GM12878 (cell line): ENCODE measurements at regions not wholly inside any gene's neighbourhood (a gene's known extent, or its start where the extent isn't known, plus 50 kb on each side); places are given as distances from the start of the nearest gene placed in this dataset.

Experiments
- EZH2 ChIP-seq: IDR thresholded peaks from 2 replicates; pipeline ENCODE4 v1.6.1; 2012; ENCODE audit warnings: low read depth, mild to moderate bottlenecking, control low read depth, inconsistent platforms, low read length, borderline replicate concordance; ENCODE audit not compliant: control insufficient read depth
- FOXM1 ChIP-seq: IDR thresholded peaks from 2 replicates; pipeline ENCODE4 v1.6.1; 2012; ENCODE audit warnings: low read depth, mild to moderate bottlenecking, inconsistent platforms, low read length, moderate library complexity
- JUND ChIP-seq: IDR thresholded peaks from 2 replicates; pipeline ENCODE4 v1.6.1; 2012; ENCODE audit warnings: low read depth, mild to moderate bottlenecking, low read length, improper control_type of control experiment, moderate library complexity
- POLR2AphosphoS5 ChIP-seq: IDR thresholded peaks from 2 replicates; pipeline ENCODE4 v1.6.1; 2011; ENCODE audit warnings: mild to moderate bottlenecking, low read length, inconsistent platforms
- RB1 ChIP-seq: fragments of 450-650 bp; formaldehyde crosslinking; IDR thresholded peaks from 2 replicates; pipeline ENCODE4 v1.6.1; 2017; ENCODE audit warnings: mild to moderate bottlenecking, borderline replicate concordance
- YY1 ChIP-seq: IDR thresholded peaks from 2 replicates; pipeline ENCODE4 v1.6.1; 2011; ENCODE audit warnings: low read depth, mild to moderate bottlenecking, low read length
- TF ChIP-seq, protein P1 (sequence below): IDR thresholded peaks from 2 replicates; pipeline ENCODE4 v1.6.1; 2012; ENCODE audit warnings: low read length, inconsistent platforms
- TF ChIP-seq, protein P2 (sequence below), 3 experiments: IDR thresholded peaks in 2 of 3; conservative IDR thresholded peaks in 1 of 3; 2 replicates each; pipeline ENCODE4 v1.5.1; 2011; ENCODE audit warnings: low read depth in 3 of 3, low read length in 3 of 3, mild to moderate bottlenecking in 3 of 3, control low read depth in 2 of 3, moderate library complexity in 2 of 3, inconsistent platforms in 1 of 3, mixed read lengths in 1 of 3; ENCODE audit not compliant: control insufficient read depth in 2 of 3, insufficient read depth in 1 of 3; ENCODE audit errors: extremely low read depth in 1 of 3
- TF ChIP-seq, protein P3 (sequence below): fragments of 450-650 bp; IDR thresholded peaks from 2 replicates; pipeline ENCODE4 v1.6.1; 2016; ENCODE audit warnings: mild to moderate bottlenecking, moderate library complexity, borderline replicate concordance

DNA sequence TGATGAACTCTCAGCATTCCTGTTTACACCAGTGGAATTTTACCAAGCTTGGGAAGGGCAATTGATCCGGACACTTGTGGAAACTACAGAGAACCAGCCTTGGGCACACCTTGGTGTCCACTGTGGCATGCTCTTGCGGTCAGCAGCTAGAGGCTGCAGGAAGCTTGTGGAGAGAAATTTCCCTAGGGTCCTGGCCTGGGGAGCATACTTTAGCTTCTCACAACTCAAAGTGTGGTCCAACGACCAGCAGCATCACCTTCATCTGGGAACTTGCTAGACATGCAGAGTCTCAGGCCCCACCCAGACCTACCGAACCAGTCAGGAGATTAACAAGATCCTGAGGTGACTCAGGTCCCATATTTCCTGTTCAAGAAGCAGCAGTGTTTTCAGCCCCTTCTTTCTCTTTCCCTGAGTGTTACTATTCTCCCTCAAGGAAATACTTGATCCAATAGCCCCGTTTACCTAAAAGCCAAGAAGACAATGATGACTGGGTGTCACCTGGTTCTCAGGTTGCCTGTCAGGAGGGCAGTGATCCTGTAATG lies 55.7 kb upstream of the KCNE2 start:
- TF ChIP-seq JUND (no peak), RB1 (no peak), POLR2AphosphoS5 (no peak), YY1 (no peak), EZH2 (no peak), FOXM1 (no peak)
- TF ChIP-seq, protein P1, sequence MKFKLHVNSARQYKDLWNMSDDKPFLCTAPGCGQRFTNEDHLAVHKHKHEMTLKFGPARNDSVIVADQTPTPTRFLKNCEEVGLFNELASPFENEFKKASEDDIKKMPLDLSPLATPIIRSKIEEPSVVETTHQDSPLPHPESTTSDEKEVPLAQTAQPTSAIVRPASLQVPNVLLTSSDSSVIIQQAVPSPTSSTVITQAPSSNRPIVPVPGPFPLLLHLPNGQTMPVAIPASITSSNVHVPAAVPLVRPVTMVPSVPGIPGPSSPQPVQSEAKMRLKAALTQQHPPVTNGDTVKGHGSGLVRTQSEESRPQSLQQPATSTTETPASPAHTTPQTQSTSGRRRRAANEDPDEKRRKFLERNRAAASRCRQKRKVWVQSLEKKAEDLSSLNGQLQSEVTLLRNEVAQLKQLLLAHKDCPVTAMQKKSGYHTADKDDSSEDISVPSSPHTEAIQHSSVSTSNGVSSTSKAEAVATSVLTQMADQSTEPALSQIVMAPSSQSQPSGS, result no peak
- TF ChIP-seq, protein P2, sequence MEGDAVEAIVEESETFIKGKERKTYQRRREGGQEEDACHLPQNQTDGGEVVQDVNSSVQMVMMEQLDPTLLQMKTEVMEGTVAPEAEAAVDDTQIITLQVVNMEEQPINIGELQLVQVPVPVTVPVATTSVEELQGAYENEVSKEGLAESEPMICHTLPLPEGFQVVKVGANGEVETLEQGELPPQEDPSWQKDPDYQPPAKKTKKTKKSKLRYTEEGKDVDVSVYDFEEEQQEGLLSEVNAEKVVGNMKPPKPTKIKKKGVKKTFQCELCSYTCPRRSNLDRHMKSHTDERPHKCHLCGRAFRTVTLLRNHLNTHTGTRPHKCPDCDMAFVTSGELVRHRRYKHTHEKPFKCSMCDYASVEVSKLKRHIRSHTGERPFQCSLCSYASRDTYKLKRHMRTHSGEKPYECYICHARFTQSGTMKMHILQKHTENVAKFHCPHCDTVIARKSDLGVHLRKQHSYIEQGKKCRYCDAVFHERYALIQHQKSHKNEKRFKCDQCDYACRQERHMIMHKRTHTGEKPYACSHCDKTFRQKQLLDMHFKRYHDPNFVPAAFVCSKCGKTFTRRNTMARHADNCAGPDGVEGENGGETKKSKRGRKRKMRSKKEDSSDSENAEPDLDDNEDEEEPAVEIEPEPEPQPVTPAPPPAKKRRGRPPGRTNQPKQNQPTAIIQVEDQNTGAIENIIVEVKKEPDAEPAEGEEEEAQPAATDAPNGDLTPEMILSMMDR (IDR thresholded peaks at IDR 0.05 in 2 of 3, conservative IDR thresholded peaks at IDR 0.05 in 1 of 3; ENCODE audit: control insufficient read depth in 2 of 3, extremely low read depth in 1 of 3, insufficient read depth in 1 of 3, low read depth in 3 of 3, low read length in 3 of 3), result no peak
- TF ChIP-seq, protein P3, sequence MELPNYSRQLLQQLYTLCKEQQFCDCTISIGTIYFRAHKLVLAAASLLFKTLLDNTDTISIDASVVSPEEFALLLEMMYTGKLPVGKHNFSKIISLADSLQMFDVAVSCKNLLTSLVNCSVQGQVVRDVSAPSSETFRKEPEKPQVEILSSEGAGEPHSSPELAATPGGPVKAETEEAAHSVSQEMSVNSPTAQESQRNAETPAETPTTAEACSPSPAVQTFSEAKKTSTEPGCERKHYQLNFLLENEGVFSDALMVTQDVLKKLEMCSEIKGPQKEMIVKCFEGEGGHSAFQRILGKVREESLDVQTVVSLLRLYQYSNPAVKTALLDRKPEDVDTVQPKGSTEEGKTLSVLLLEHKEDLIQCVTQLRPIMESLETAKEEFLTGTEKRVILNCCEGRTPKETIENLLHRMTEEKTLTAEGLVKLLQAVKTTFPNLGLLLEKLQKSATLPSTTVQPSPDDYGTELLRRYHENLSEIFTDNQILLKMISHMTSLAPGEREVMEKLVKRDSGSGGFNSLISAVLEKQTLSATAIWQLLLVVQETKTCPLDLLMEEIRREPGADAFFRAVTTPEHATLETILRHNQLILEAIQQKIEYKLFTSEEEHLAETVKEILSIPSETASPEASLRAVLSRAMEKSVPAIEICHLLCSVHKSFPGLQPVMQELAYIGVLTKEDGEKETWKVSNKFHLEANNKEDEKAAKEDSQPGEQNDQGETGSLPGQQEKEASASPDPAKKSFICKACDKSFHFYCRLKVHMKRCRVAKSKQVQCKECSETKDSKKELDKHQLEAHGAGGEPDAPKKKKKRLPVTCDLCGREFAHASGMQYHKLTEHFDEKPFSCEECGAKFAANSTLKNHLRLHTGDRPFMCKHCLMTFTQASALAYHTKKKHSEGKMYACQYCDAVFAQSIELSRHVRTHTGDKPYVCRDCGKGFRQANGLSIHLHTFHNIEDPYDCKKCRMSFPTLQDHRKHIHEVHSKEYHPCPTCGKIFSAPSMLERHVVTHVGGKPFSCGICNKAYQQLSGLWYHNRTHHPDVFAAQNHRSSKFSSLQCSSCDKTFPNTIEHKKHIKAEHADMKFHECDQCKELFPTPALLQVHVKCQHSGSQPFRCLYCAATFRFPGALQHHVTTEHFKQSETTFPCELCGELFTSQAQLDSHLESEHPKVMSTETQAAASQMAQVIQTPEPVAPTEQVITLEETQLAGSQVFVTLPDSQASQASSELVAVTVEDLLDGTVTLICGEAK, result no peak
